GM20000 (cell line): ENCODE measurements at regions not wholly inside any gene's neighbourhood (a gene's known extent, or its start where the extent isn't known, plus 50 kb on each side); places are given as distances from the start of the nearest gene placed in this dataset.

Experiments
- DNase-seq: peaks from one replicate; pipeline ENCODE4 v3.0.0; 2012; ENCODE audit warnings: low spot score
- CTCF ChIP-seq: IDR thresholded peaks from 2 replicates; pipeline ENCODE4 v1.5.1; 2012; ENCODE audit warnings: mild to moderate bottlenecking, control low read depth; ENCODE audit errors: extremely low read depth, missing control alignments

- no peak for TF ChIP-seq CTCF
- DNase-seq: no peak
Measured at GRCh38 chr15:75138016-75138999, 63.4 kb upstream of the C15orf39 start.

- no peak for TF ChIP-seq CTCF
- DNase-seq: no peak
Measured at GRCh38 chr15:75140080-75140879, 61.4 kb upstream of the C15orf39 start.

- no peak for TF ChIP-seq CTCF
- no peak for DNase-seq
Measured at GRCh38 chr15:75142499-75142898, 59.2 kb upstream of the C15orf39 start.

GRCh38 chr15:75143738-75144334, 57.8 kb upstream of the C15orf39 start:
- TF ChIP-seq CTCF: no peak
- DNase-seq: no peak

GRCh38 chr15:75145027-75145841, 56.4 kb upstream of the C15orf39 start:
- DNase-seq: no peak
- TF ChIP-seq CTCF: no peak

GRCh38 chr15:75148280-75148679, 53.4 kb upstream of the C15orf39 start:
- TF ChIP-seq CTCF: no peak
- DNase-seq: no peak
